Stimulated activated CD4-positive, alpha-beta T cell treated with anti-CD3 and anti-CD28 coated beads, Interleukin-4, amount 100 ng/mL, for 4 hours (primary cell): ENCODE measurements at regions not wholly inside any gene's neighbourhood (a gene's known extent, or its start where the extent isn't known, plus 50 kb on each side); places are given as distances from the start of the nearest gene placed in this dataset.
"Not testable (repeated sequence)": the region's sequence is repeated elsewhere in the genome, so short reads cannot be mapped to it uniquely, and the experiment has no call there.

Experiments
- DNase-seq, 2 experiments: peaks; one replicate each; pipeline ENCODE4 v3.0.0-alpha.2; 2020

GRCh38 chr14:39500253-39500652, 68.0 kb upstream of the FBXO33 start:
- no peak for DNase-seq

- DNase-seq: no peak
Observed at GRCh38 chr14:39499514-39499913, 67.3 kb upstream of the FBXO33 start.

- not testable (repeated sequence) for DNase-seq
Observed at GRCh38 chr14:39497677-39498076, 65.4 kb upstream of the FBXO33 start.

- DNase-seq: no peak
Observed at GRCh38 chr14:39492267-39492666, 60.0 kb upstream of the FBXO33 start.

GRCh38 chr14:39491134-39491571, 58.9 kb upstream of the FBXO33 start:
- DNase-seq: no peak

GRCh38 chr14:39488600-39488999, 56.4 kb upstream of the FBXO33 start:
- no peak for DNase-seq

GRCh38 chr14:39483682-39484081, 51.4 kb upstream of the FBXO33 start:
- DNase-seq: no peak
